Fibroblast of skin of scalp (primary cell): ENCODE measurements at regions not wholly inside any gene's neighbourhood (a gene's known extent, or its start where the extent isn't known, plus 50 kb on each side); places are given as distances from the start of the nearest gene placed in this dataset.
"Not testable (repeated sequence)": the region's sequence is repeated elsewhere in the genome, so short reads cannot be mapped to it uniquely, and the experiment has no call there.

Source experiments
- DNase-seq: peaks from one replicate; pipeline ENCODE4 v3.0.0-alpha.2; 2013

DNA sequence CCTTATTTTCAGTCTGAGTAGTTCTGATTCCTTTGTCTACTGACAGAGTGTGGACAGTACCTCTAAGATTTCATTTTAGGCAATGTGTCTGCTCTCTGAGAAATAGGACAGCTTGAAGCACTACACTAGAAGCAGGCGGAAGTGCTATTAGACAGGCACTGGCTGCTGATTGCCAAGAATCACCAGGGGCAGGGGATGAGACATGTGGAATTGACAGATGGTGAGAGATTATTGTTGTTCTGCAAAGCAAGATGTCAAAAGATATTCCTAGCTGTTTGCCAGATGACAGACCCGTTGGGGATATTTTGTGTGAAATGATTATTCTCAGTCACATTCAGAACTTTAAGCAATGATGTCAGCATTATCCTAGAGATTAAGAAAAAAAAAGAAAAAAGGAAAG, 323.3 kb downstream of the ANKRD30B start:
- not testable (repeated sequence) for DNase-seq
